NCI-H82 (cell line): ENCODE measurements at regions not wholly inside any gene's neighbourhood (a gene's known extent, or its start where the extent isn't known, plus 50 kb on each side); places are given as distances from the start of the nearest gene placed in this dataset.
A peak's percentile ranks its signal among the peaks of the same experiment; 100 is the strongest.

Experiments
- DNase-seq: peaks from one replicate; lab custom pipeline; 2025; lab: John Stamatoyannopoulos, UW

GRCh38 chr13:59492030-59492636 lies 671.6 kb downstream of the DIAPH3 start:
- DNase-seq, result no peak

GRCh38 chr13:59493436-59493965 lies 670.2 kb downstream of the DIAPH3 start:
- no peak for DNase-seq

GRCh38 chr13:59494151-59494550 lies 669.6 kb downstream of the DIAPH3 start:
- DNase-seq, result no peak

GRCh38 chr13:59494560-59494970 lies 669.2 kb downstream of the DIAPH3 start:
- DNase-seq, result no peak

- DNase-seq, result no peak
These were observed 668.4 kb downstream of the DIAPH3 start for GRCh38 chr13:59495299-59495698.

- peak; percentile 89 for DNase-seq
These were observed 667.7 kb downstream of the DIAPH3 start for GRCh38 chr13:59495936-59496512.

- no peak for DNase-seq
These were observed 666.0 kb downstream of the DIAPH3 start for GRCh38 chr13:59497621-59498247.

GRCh38 chr13:59501004-59501403 lies 662.7 kb downstream of the DIAPH3 start:
- no peak for DNase-seq

GRCh38 chr13:59504407-59504806 lies 659.3 kb downstream of the DIAPH3 start:
- DNase-seq, result no peak

GRCh38 chr13:59510386-59510785 lies 653.3 kb downstream of the DIAPH3 start:
- DNase-seq, result no peak

- DNase-seq, result no peak
These were observed 650.0 kb downstream of the DIAPH3 start for GRCh38 chr13:59513686-59514085.

- no peak for DNase-seq
These were observed 649.4 kb downstream of the DIAPH3 start for GRCh38 chr13:59514316-59514715.

- no peak for DNase-seq
These were observed 643.9 kb downstream of the DIAPH3 start for GRCh38 chr13:59519819-59520218.

GRCh38 chr13:59521549-59521948 lies 642.2 kb downstream of the DIAPH3 start:
- no peak for DNase-seq

GRCh38 chr13:59522652-59523051 lies 641.1 kb downstream of the DIAPH3 start:
- no peak for DNase-seq

GRCh38 chr13:59527500-59527899 lies 636.2 kb downstream of the DIAPH3 start:
- no peak for DNase-seq

GRCh38 chr13:59531571-59532091 lies 632.1 kb downstream of the DIAPH3 start:
- DNase-seq, result peak; percentile 75

- DNase-seq, result peak; percentile 21
These were observed 631.3 kb downstream of the DIAPH3 start for GRCh38 chr13:59532405-59532804.

- no peak for DNase-seq
These were observed 629.9 kb downstream of the DIAPH3 start for GRCh38 chr13:59533561-59534555.

- no peak for DNase-seq
These were observed 628.9 kb downstream of the DIAPH3 start for GRCh38 chr13:59534806-59535205.

- DNase-seq, result no peak
These were observed 626.2 kb downstream of the DIAPH3 start for GRCh38 chr13:59537500-59537899.

GRCh38 chr13:59538512-59538911 lies 625.2 kb downstream of the DIAPH3 start:
- DNase-seq, result no peak
